ENCODE measurements at regions not wholly inside any gene's neighbourhood (a gene's known extent, or its start where the extent isn't known, plus 50 kb on each side); places are given as distances from the start of the nearest gene placed in this dataset.

DNA sequence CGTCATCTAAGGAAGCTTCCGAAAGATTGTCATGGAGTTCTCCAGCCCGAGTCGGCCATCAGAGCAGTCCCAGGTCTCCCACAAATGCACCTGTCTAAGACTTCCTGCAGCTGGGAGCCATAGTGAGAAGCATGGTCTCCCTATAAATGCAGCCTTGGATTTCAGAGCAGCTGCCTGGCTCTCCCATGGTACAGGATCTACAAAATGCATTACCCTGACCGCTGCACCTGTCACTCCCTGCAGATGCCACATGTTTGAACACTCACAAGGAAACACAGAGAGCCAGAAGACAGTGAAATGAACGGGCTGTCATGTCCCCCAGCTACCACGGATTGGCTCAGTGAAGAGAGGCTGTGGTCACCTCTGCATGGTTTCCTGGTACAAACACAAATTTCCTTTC lies 702.7 kb downstream of the MED13L start:
- no peak for DNase-seq (ENCODE audit: low spot score)

GRCh38 chr12:115572440-115572839 lies 705.1 kb downstream of the MED13L start:
- DNase-seq (ENCODE audit: low spot score): no peak

DNA sequence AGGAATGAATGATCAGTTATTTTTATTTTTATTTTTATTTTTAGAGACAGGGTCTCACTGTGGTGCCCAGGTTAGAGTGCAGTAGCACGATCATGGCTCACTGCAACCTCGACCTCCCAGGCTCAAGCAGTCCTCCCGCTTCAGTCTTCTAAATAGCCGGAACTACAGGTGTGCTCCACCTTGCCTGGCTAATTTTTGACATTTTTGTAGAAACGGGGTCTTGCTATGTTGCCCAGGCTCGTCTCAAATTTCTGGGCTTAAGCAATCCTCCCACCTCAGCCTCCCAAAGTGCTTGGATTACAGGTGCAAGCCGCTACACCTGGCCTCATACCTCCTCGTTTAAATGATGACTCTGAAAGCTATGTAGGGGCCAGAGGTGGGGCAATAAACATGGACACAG lies 706.0 kb downstream of the MED13L start:
- no peak for DNase-seq (ENCODE audit: low spot score)

DNA sequence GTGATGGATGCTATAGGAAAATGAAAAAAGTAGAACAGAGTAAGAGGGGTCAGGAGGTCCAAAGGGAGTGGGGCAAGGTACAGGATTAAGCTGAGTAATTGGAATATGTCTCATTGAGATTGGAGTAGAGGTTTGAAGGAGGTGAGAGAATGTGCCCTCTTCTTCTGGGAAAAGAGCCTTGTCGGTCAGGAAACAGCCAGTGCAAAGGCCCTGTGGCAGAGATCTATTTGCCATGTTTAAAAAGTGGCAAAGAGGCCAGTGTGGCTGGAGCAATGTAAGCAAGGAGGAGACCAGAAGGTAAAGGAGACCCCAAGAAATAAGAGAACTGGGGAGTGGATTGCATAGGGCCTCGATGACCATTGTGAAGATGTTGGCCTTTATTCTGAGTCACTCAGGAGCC lies 706.5 kb downstream of the MED13L start:
- DNase-seq (ENCODE audit: low spot score): no peak

DNA sequence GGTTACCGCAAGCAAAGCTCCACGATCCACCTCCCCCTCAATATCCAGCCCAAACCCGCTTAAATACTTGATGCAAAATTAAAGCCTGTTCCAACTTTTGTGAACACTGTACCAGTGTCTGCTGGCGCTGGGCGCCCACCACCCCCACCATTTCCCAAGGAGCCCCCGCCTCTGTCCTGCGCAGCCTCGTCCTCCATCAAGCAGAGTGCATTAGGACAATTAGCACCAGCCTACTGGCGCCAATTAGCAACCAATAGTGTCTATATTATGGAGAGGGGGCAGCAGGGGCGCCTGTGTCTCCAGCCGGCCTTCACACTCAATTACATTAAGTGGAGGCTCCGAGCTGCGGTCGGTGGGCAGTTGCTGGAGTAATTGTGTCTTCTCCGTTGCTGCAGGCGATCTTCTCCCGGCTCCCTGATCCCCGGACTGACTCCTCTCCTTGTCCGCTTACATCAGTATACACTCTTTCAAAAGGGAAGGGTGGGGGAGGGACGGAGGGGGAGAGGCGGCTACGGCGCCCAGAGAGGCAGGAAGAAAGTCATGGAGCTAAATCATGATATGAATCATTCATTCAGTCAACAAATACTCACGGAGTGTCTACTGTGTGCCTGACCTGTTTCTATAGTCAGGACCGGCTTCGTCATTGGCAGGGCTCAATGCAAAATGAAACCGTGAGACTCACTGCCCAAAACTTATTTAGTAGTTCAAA lies 707.3 kb downstream of the MED13L start:
- DNase-seq (ENCODE audit: low spot score): peak; percentile 52

- no peak for DNase-seq (ENCODE audit: low spot score)
Measured at GRCh38 chr12:115569345-115570068, 708.0 kb downstream of the MED13L start.

GRCh38 chr12:115558281-115558680 lies 719.2 kb downstream of the MED13L start:
- DNase-seq (ENCODE audit: low spot score): no peak

DNA sequence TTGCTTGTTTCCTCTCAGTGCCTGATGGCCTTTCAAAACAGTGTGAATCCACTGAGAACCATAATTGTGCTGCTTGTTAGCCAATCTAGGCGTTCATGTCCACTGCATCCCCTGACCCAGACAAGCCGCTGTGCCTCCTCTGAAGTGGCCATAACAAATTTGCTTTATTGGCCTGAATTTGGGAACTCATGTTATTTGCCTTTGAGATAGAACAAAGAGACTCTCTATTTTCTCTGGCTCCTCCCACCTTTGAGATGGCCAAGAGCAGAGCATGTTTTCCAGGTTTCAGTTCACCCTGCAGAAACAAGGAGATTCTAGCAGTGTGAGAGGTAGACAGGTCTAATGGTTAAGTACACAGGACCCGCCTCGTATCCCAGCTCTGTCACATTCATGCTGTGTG lies 723.9 kb downstream of the MED13L start:
- no peak for DNase-seq (ENCODE audit: low spot score)

DNA sequence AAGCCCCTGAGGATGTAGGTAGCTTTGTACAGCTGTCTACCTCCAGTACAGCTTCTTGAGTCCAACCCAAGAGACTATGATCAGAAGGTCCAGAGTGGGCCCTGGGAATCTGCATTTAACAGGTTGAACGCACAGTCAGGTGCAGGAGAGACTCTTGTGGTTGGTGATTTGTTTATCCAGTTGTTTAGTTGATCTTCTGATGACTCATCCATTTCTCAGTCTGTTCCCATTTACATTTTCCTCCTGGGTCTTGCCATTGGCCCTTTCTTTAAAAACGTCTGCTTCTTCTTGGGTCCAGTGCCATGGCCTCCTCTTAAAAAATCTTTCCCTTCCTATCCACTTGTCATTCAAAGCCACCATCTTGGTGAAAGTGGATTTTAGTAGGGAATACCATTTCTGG lies 734.2 kb downstream of the MED13L start:
- DNase-seq (ENCODE audit: low spot score): no peak

GRCh38 chr12:115542656-115543055 lies 734.8 kb downstream of the MED13L start:
- DNase-seq (ENCODE audit: low spot score): no peak

- no peak for DNase-seq (ENCODE audit: low spot score)
Measured at GRCh38 chr12:115541891-115542421, 735.5 kb downstream of the MED13L start.

DNA sequence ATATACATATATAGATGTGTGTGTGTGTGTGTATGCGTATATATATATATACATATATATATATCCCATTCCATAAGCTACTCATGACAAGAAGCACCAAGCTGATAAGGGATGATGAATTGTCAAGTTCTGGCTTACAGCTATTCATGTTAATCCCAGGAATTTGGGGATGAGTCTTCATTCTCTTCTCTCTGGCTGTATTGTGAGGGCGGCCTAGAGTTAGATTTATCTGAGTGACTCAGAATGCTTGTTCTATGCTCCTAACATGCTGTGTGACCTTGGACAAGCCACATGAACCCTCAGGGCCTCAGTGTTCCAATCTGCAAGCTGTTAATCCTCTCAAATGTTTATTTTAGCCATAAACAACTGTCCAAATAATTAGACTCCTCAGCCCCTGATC lies 749.0 kb downstream of the MED13L start:
- DNase-seq (ENCODE audit: low spot score): no peak

DNA sequence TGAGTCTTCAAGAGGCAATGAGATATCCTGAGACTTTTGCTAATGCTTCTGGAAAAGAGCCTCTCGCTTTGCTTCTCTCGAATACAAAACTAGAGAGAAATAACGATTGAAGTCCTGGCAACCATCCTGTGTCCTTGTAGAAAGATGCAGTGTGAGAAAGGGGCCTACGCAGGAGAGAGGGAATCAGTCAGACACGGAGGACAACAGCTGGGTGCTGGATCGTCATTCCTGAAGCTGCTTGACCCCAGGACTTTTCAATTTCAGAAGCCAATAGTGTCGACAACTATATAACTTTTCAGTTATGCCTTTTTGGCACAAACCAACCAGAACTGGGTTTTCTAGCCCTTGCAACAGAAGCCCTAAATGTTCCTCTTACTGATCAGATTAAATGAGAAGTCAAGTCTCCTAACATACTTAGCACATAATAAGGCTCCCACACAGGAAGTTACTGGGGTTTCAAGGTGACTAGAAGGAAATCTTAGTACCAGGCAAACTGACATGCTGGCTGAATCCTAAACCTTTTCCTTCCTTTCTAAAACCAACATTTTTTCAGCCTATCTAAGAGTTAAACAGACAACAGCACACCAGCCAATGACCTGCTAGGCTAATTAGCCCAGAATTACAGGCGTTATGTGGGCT lies 755.6 kb downstream of the MED13L start:
- DNase-seq (ENCODE audit: low spot score): no peak

DNA sequence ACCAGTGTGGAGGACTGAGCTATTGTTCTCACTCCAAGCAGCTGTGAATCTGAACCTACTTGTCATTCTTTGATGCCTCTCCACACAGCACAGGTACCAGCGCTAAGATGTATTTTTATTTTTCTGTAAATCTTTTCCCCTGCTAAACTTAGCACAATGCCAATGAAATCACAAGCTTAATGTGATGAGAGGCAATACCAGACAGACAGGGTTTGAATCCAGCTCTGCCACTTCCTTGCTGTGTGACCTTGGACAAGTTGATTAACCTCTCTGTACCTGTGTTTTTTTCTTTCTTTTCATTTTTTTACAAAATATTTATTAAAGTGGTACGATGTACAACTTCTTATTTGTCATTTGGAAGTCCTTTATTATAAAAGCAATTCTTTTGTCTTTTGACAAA lies 757.6 kb downstream of the MED13L start:
- DNase-seq (ENCODE audit: low spot score): no peak

DNA sequence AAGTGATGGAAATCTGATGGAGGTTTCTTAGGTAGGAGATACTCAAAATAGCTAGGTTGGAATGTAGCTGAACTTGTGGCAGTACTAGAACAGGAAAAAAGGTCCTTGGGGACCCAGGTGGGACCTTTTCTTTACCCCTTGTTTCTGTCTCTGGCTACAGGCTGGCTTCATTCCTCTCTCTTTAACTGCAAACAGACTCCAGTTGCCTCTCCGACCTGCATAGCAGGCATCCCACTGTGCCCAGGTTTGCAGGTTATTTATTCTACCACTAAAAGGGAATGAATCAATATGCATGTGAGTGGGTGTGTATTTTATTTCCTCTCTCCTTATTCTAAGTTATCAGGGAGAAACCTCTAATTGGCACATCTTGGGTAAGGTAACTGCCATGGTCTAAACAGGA lies 758.1 kb downstream of the MED13L start:
- no peak for DNase-seq (ENCODE audit: low spot score)

- no peak for DNase-seq (ENCODE audit: low spot score)
Measured at GRCh38 chr12:115517913-115518312, 759.6 kb downstream of the MED13L start.

- no peak for DNase-seq (ENCODE audit: low spot score)
Measured at GRCh38 chr12:115511986-115512711, 765.3 kb downstream of the MED13L start.

DNA sequence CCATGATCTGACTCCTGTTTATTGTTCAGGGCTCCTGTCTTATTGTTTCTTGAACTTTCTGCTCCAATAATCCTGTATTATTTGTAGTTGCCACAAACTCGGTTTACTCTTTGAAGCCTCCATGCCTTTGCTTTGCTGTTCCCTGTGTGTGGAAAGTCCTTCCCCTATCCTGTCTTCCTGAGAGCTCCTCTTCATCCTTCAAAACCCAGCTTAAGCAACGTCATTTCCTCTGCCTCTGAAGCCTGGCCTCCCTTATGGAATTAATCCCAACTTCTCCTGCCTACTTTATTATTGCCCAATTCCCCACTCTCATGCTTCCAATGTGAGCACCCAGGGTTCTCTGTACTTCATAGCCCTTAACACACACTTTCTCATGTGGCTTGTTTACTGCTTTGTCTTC lies 766.2 kb downstream of the MED13L start:
- no peak for DNase-seq (ENCODE audit: low spot score)

GRCh38 chr12:115508990-115509389 lies 768.5 kb downstream of the MED13L start:
- DNase-seq (ENCODE audit: low spot score): no peak

GRCh38 chr12:115507951-115508722 lies 769.4 kb downstream of the MED13L start:
- DNase-seq (ENCODE audit: low spot score): no peak

- DNase-seq (ENCODE audit: low spot score): no peak
Measured at GRCh38 chr12:115507560-115507889, 770.0 kb downstream of the MED13L start.
